ENCODE measurements at regions not wholly inside any gene's neighbourhood (a gene's known extent, or its start where the extent isn't known, plus 50 kb on each side); places are given as distances from the start of the nearest gene placed in this dataset.

DNA sequence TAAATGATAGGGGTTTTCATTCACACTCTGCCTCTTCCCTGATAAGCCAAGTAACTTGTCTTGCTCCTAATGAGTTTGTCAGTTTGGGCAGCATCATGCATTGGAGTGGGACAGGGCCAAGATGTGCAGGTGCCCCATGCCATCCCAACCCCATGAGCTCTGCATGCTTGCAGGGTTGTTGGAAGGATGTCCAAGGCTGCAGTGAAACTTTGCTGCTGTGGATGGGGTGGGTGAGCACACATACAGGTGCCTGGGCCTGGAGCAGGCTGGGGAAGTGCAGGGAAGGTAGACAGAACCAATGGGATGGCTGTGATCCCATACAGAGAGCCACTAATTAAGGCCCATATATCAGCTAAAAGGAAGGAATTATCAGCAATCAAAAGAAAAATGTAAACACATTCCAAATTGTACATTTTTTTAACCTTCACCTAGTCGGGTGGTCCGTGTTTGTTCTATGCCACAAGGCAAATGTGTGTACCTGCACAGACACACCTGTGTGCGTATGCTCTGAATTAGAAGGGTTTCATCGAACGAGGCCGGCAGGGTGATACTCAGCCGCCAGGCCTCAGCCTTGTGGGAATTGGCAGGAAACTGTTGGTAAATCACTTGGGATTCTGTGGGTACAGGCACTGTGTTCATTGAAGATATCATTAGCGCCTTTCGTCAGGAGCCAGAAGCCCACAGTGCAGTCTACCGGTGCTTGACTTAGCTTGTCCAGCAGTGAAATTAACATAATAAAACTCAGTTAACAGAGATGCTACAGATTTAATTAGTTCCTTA lies 342.9 kb downstream of the MYCN start:
- H3K4me3 ChIP-seq (ENCODE audit: low read depth in 1 of 3, low read length in 3 of 3): no peak overlapping the region
- H3K27ac ChIP-seq (ENCODE audit: low read depth in 1 of 2, low read length in 2 of 2): no peak overlapping the region
- H3K9me3 ChIP-seq (ENCODE audit: control insufficient read depth in 4 of 4, low read length in 3 of 4): no peaks in the 10 kb centered on the region
- no peaks in the 10 kb centered on the region for H3K36me3 ChIP-seq (ENCODE audit: control insufficient read depth in 4 of 4, insufficient read depth in 3 of 4, low read depth in 1 of 4, low read length in 3 of 4)
- no peaks in the 10 kb centered on the region for H3K4me1 ChIP-seq (ENCODE audit: control insufficient read depth in 4 of 4, insufficient read depth in 4 of 4, low read length in 3 of 4)
- 81% methylated on average over 10 of the region's 10 CpGs for WGBS
- no peak overlapping the region for H3K9ac ChIP-seq (ENCODE audit: low read depth in 1 of 2, low read length in 2 of 2)
- no peak for TF ChIP-seq NR2F2 (IDR thresholded peaks at IDR 0.05)
- no peak for TF ChIP-seq MAX (IDR thresholded peaks at IDR 0.05)
- TF ChIP-seq, protein P1, sequence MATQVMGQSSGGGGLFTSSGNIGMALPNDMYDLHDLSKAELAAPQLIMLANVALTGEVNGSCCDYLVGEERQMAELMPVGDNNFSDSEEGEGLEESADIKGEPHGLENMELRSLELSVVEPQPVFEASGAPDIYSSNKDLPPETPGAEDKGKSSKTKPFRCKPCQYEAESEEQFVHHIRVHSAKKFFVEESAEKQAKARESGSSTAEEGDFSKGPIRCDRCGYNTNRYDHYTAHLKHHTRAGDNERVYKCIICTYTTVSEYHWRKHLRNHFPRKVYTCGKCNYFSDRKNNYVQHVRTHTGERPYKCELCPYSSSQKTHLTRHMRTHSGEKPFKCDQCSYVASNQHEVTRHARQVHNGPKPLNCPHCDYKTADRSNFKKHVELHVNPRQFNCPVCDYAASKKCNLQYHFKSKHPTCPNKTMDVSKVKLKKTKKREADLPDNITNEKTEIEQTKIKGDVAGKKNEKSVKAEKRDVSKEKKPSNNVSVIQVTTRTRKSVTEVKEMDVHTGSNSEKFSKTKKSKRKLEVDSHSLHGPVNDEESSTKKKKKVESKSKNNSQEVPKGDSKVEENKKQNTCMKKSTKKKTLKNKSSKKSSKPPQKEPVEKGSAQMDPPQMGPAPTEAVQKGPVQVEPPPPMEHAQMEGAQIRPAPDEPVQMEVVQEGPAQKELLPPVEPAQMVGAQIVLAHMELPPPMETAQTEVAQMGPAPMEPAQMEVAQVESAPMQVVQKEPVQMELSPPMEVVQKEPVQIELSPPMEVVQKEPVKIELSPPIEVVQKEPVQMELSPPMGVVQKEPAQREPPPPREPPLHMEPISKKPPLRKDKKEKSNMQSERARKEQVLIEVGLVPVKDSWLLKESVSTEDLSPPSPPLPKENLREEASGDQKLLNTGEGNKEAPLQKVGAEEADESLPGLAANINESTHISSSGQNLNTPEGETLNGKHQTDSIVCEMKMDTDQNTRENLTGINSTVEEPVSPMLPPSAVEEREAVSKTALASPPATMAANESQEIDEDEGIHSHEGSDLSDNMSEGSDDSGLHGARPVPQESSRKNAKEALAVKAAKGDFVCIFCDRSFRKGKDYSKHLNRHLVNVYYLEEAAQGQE (IDR thresholded peaks at IDR 0.05): no peak
- no peak for TF ChIP-seq ATF3 (IDR thresholded peaks at IDR 0.05)
- TF ChIP-seq GABPA (IDR thresholded peaks at IDR 0.05 in 1 of 2, conservative IDR thresholded peaks at IDR 0.05 in 1 of 2): no peak
- TF ChIP-seq FOXA1 (IDR thresholded peaks at IDR 0.05): no peak
- TF ChIP-seq SP1 (IDR thresholded peaks at IDR 0.05): no peak
- TF ChIP-seq, protein P2, sequence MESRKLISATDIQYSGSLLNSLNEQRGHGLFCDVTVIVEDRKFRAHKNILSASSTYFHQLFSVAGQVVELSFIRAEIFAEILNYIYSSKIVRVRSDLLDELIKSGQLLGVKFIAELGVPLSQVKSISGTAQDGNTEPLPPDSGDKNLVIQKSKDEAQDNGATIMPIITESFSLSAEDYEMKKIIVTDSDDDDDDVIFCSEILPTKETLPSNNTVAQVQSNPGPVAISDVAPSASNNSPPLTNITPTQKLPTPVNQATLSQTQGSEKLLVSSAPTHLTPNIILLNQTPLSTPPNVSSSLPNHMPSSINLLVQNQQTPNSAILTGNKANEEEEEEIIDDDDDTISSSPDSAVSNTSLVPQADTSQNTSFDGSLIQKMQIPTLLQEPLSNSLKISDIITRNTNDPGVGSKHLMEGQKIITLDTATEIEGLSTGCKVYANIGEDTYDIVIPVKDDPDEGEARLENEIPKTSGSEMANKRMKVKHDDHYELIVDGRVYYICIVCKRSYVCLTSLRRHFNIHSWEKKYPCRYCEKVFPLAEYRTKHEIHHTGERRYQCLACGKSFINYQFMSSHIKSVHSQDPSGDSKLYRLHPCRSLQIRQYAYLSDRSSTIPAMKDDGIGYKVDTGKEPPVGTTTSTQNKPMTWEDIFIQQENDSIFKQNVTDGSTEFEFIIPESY (IDR thresholded peaks at IDR 0.05): no peak
- TF ChIP-seq HNF4G (IDR thresholded peaks at IDR 0.05): no peak
- no peak for TF ChIP-seq FOXA2 (IDR thresholded peaks at IDR 0.05)
- no peak for TF ChIP-seq RXRA (IDR thresholded peaks at IDR 0.05)
- TF ChIP-seq, protein P3, sequence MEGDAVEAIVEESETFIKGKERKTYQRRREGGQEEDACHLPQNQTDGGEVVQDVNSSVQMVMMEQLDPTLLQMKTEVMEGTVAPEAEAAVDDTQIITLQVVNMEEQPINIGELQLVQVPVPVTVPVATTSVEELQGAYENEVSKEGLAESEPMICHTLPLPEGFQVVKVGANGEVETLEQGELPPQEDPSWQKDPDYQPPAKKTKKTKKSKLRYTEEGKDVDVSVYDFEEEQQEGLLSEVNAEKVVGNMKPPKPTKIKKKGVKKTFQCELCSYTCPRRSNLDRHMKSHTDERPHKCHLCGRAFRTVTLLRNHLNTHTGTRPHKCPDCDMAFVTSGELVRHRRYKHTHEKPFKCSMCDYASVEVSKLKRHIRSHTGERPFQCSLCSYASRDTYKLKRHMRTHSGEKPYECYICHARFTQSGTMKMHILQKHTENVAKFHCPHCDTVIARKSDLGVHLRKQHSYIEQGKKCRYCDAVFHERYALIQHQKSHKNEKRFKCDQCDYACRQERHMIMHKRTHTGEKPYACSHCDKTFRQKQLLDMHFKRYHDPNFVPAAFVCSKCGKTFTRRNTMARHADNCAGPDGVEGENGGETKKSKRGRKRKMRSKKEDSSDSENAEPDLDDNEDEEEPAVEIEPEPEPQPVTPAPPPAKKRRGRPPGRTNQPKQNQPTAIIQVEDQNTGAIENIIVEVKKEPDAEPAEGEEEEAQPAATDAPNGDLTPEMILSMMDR (IDR thresholded peaks at IDR 0.05; ENCODE audit: low read depth, low read length, missing input control): no peak
- TF ChIP-seq RAD21 (IDR thresholded peaks at IDR 0.05): no peak
- TF ChIP-seq YY1 (IDR thresholded peaks at IDR 0.05): no peak
- TF ChIP-seq TAF1 (conservative IDR thresholded peaks at IDR 0.05): no peak
- no peak for DNase-seq (ENCODE audit: low spot score)
- H3K27me3 ChIP-seq (ENCODE audit: control insufficient read depth in 4 of 4, insufficient read depth in 4 of 4, low read length in 3 of 4): no peaks in the 10 kb centered on the region

GRCh38 chr2:16282511-16282910 lies 342.2 kb downstream of the MYCN start:
- Histone ChIP-seq H3K27ac (ENCODE audit: low read depth in 1 of 2, low read length in 2 of 2) (no peak overlapping the region), H3K36me3 (ENCODE audit: control insufficient read depth in 4 of 4, insufficient read depth in 3 of 4, low read depth in 1 of 4, low read length in 3 of 4) (no peaks in the 10 kb centered on the region), H3K4me1 (ENCODE audit: control insufficient read depth in 4 of 4, insufficient read depth in 4 of 4, low read length in 3 of 4) (no peaks in the 10 kb centered on the region), H3K4me3 (ENCODE audit: low read depth in 1 of 3, low read length in 3 of 3) (no peak overlapping the region), H3K27me3 (ENCODE audit: control insufficient read depth in 4 of 4, insufficient read depth in 4 of 4, low read length in 3 of 4) (no peaks in the 10 kb centered on the region), H3K9ac (ENCODE audit: low read depth in 1 of 2, low read length in 2 of 2) (no peak overlapping the region), H3K9me3 (ENCODE audit: control insufficient read depth in 4 of 4, low read length in 3 of 4) (no peaks in the 10 kb centered on the region)
- DNase-seq (ENCODE audit: low spot score): no peak
- 76% methylated on average over 2 of the region's 2 CpGs for WGBS
- TF ChIP-seq EGR1 (IDR thresholded peaks at IDR 0.05; ENCODE audit: low read depth in 2 of 2) (no peak), ATF3 (IDR thresholded peaks at IDR 0.05) (no peak), HNF4G (IDR thresholded peaks at IDR 0.05) (no peak), RAD21 (IDR thresholded peaks at IDR 0.05) (no peak), HNF4A (conservative IDR thresholded peaks at IDR 0.05) (no peak), GABPA (IDR thresholded peaks at IDR 0.05 in 1 of 2, conservative IDR thresholded peaks at IDR 0.05 in 1 of 2) (no peak), SP1 (IDR thresholded peaks at IDR 0.05) (no peak), MAX (IDR thresholded peaks at IDR 0.05) (no peak), YY1 (IDR thresholded peaks at IDR 0.05) (no peak), TAF1 (conservative IDR thresholded peaks at IDR 0.05) (no peak), JUND (IDR thresholded peaks at IDR 0.05) (no peak)
- TF ChIP-seq, protein P2 (IDR thresholded peaks at IDR 0.05): no peak
